DOHH2 (cell line): ENCODE measurements at regions not wholly inside any gene's neighbourhood (a gene's known extent, or its start where the extent isn't known, plus 50 kb on each side); places are given as distances from the start of the nearest gene placed in this dataset.

ENCODE experiments used
- H3F3A ChIP-seq: fragments of 200-600 bp; sonication (generic), shearing (Covaris generic); 2 replicates; pipeline ENCODE4 v1.6.0; 2016; ENCODE audit warnings: antibody characterized with exemption, mild to moderate bottlenecking; ENCODE audit not compliant: control insufficient read depth, insufficient read depth
- H3K27ac ChIP-seq: fragments of 200-600 bp; sonication (generic); 2 replicates; pipeline ENCODE4 v1.5.1; 2014; ENCODE audit warnings: low read depth, mild to moderate bottlenecking, low read length, moderate library complexity
- H3K27me3 ChIP-seq: fragments of 200-600 bp; sonication (generic); 2 replicates; pipeline ENCODE4 v1.6.1; 2014; ENCODE audit warnings: mild to moderate bottlenecking, low read length, mixed read lengths; ENCODE audit not compliant: control insufficient read depth
- H3K36me3 ChIP-seq: fragments of 200-600 bp; sonication (generic); 2 replicates; pipeline ENCODE4 v1.6.1; 2014; ENCODE audit warnings: mild to moderate bottlenecking, low read length, moderate library complexity, mixed read lengths; ENCODE audit not compliant: control insufficient read depth
- H3K4me1 ChIP-seq: fragments of 200-600 bp; sonication (generic); 2 replicates; pipeline ENCODE4 v1.6.1; 2014; ENCODE audit warnings: mild to moderate bottlenecking, low read length, mixed read lengths; ENCODE audit not compliant: control insufficient read depth
- H3K4me2 ChIP-seq: fragments of 200-600 bp; sonication (generic); 2 replicates; pipeline ENCODE4 v1.6.0; 2014; ENCODE audit warnings: mild to moderate bottlenecking, low read length, moderate library complexity
- H3K4me3 ChIP-seq: fragments of 200-600 bp; sonication (generic); 2 replicates; pipeline ENCODE4 v1.5.1; 2014; ENCODE audit warnings: mild to moderate bottlenecking, low read length, mixed read lengths
- H3K79me2 ChIP-seq: fragments of 200-600 bp; sonication (generic); 2 replicates; pipeline ENCODE4 v1.6.1; 2014; ENCODE audit warnings: mild to moderate bottlenecking, low read length, mixed read lengths; ENCODE audit not compliant: control insufficient read depth
- H3K9me2 ChIP-seq: fragments of 200-600 bp; sonication (generic); replicated peaks from 2 replicates; pipeline ENCODE4 v1.6.1; 2014; ENCODE audit warnings: mild to moderate bottlenecking, low read length, mixed read lengths; ENCODE audit not compliant: control insufficient read depth
- H3K9me3 ChIP-seq: fragments of 200-600 bp; sonication (generic); 2 replicates; pipeline ENCODE4 v1.6.1; 2014; ENCODE audit warnings: antibody characterized with exemption, low read length, mixed read lengths; ENCODE audit not compliant: control insufficient read depth, insufficient read depth
- H4K20me1 ChIP-seq: fragments of 200-600 bp; sonication (generic); 2 replicates; pipeline ENCODE4 v1.6.0; 2014; ENCODE audit warnings: low read depth, mild to moderate bottlenecking, antibody characterized with exemption, low read length, moderate library complexity; ENCODE audit not compliant: control insufficient read depth, insufficient read depth
- CTCF ChIP-seq: fragments of 200-600 bp; sonication (generic); IDR thresholded peaks from one replicate; pipeline ENCODE4 v1.5.1; 2014; ENCODE audit warnings: antibody characterized with exemption, mild to moderate bottlenecking, low read depth, low read length; ENCODE audit not compliant: poor library complexity, severe bottlenecking
- EZH2phosphoT487 ChIP-seq: fragments of 200-600 bp; sonication (generic); IDR thresholded peaks from 2 replicates; pipeline ENCODE4 v1.6.1; 2017; ENCODE audit warnings: borderline replicate concordance, mild to moderate bottlenecking, antibody characterized with exemption, low read length, moderate library complexity, mixed read lengths

DNA sequence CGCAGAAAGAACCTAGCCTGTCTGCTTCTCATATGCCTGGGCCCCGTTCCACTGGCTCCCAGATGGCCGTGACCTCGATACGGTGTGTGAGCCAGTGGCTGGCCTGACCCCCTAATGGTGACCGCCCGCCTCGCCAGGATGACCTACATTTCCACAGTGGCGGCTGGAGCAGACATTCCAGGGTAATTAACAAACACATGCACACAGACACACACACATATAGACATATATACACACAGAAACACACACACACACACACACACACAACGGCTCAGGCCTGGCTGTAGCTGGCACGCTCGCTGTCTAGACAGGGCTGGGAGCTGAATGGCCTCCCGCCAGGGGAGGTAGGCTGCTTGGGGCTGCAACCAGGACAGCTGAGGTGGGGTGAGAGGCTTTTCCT, 227.1 kb downstream of the ANKRD60 start:
- no peak overlapping the region for H3K4me2 ChIP-seq
- H3K79me2 ChIP-seq: no peaks in the 10 kb centered on the region
- no peaks in the 10 kb centered on the region for H3K4me1 ChIP-seq
- no peak for TF ChIP-seq EZH2phosphoT487
- no peak for TF ChIP-seq CTCF
- H3K36me3 ChIP-seq: no peaks in the 10 kb centered on the region
- H3K4me3 ChIP-seq: no peak overlapping the region
- no peak overlapping the region for H3K27ac ChIP-seq
- H3K9me2 ChIP-seq: no peaks in the 10 kb centered on the region
- no peaks in the 10 kb centered on the region for H4K20me1 ChIP-seq
- no peaks in the 10 kb centered on the region for H3K9me3 ChIP-seq
- H3F3A ChIP-seq: no peaks in the 10 kb centered on the region
- H3K27me3 ChIP-seq: peaks cover 17% of the 10 kb centered on the region

- Histone ChIP-seq H3K36me3 (no peaks in the 10 kb centered on the region), H3K4me2 (no peak overlapping the region), H3K4me1 (no peaks in the 10 kb centered on the region), H3K27me3 (peaks cover 18% of the 10 kb centered on the region), H3K27ac (no peak overlapping the region), H3K9me3 (no peaks in the 10 kb centered on the region), H3K4me3 (no peak overlapping the region), H3K9me2 (no peaks in the 10 kb centered on the region), H3K79me2 (no peaks in the 10 kb centered on the region), H3F3A (no peaks in the 10 kb centered on the region), H4K20me1 (no peaks in the 10 kb centered on the region)
- TF ChIP-seq CTCF (no peak), EZH2phosphoT487 (no peak)
Observed at GRCh38 chr20:58000861-58001260, 227.6 kb downstream of the ANKRD60 start.

- H3K27ac ChIP-seq: no peak overlapping the region
- no peak overlapping the region for H3K4me3 ChIP-seq
- no peaks in the 10 kb centered on the region for H3K79me2 ChIP-seq
- TF ChIP-seq CTCF (no peak), EZH2phosphoT487 (no peak)
- H3F3A ChIP-seq: no peaks in the 10 kb centered on the region
- no peaks in the 10 kb centered on the region for H4K20me1 ChIP-seq
- no peaks in the 10 kb centered on the region for H3K9me3 ChIP-seq
- H3K36me3 ChIP-seq: no peaks in the 10 kb centered on the region
- H3K9me2 ChIP-seq: no peaks in the 10 kb centered on the region
- no peaks in the 10 kb centered on the region for H3K4me1 ChIP-seq
- H3K4me2 ChIP-seq: no peak overlapping the region
- H3K27me3 ChIP-seq: peaks cover 18% of the 10 kb centered on the region
Observed at GRCh38 chr20:57999465-58000111, 228.9 kb downstream of the ANKRD60 start.
